HEK293T (cell line): ENCODE measurements at regions not wholly inside any gene's neighbourhood (a gene's known extent, or its start where the extent isn't known, plus 50 kb on each side); places are given as distances from the start of the nearest gene placed in this dataset.
"Not testable (repeated sequence)": the region's sequence is repeated elsewhere in the genome, so short reads cannot be mapped to it uniquely, and the experiment has no call there.

ENCODE experiments used
- FOXA1 ChIP-seq: fragments of 450-650 bp; IDR thresholded peaks from 2 replicates; pipeline ENCODE4 v1.6.1; 2016; ENCODE audit warnings: mild to moderate bottlenecking
- HDGF ChIP-seq: fragments of 450-650 bp; IDR thresholded peaks from 2 replicates; pipeline ENCODE4 v1.6.1; 2017; ENCODE audit warnings: antibody characterized with exemption, borderline replicate concordance

- not testable (repeated sequence) for TF ChIP-seq FOXA1, HDGF
Observed at GRCh38 chr1:14432728-14433127, 165.8 kb upstream of the KAZN start.
